Thyroid gland (tissue), 4 donors: ENCODE measurements at regions not wholly inside any gene's neighbourhood (a gene's known extent, or its start where the extent isn't known, plus 50 kb on each side); places are given as distances from the start of the nearest gene placed in this dataset.

Experiments used
- DNase-seq, 2 donors: peaks; one replicate each; pipeline ENCODE4 v3.0.0-alpha.2; 2019
- H3K27ac ChIP-seq, 3 donors: fragments of 200-600 bp; sonication (generic); 1 replicate in 2 of 3; 2 replicates in 1 of 3; pipeline ENCODE4 v1.5.1; 2016 to 2019; ENCODE audit warnings: mild to moderate bottlenecking in 1 of 3, moderate library complexity in 1 of 3
- H3K27me3 ChIP-seq: fragments of 200-600 bp; sonication (generic); one replicate; pipeline ENCODE4 v1.5.1; 2019
- H3K36me3 ChIP-seq, 2 donors: fragments of 200-600 bp; sonication (generic); one replicate each; pipeline ENCODE4 v1.5.1; 2016 to 2019
- H3K4me1 ChIP-seq, 2 donors: fragments of 200-600 bp; sonication (generic); one replicate each; pipeline ENCODE4 v1.5.1; 2017 to 2019
- H3K4me3 ChIP-seq, 3 donors: fragments of 200-600 bp; sonication (generic); replicated peaks in 1 of 3; 1 replicate in 2 of 3; 2 replicates in 1 of 3; pipeline ENCODE4 v1.5.1; 2016; ENCODE audit warnings: mild to moderate bottlenecking in 1 of 3
- H3K9me3 ChIP-seq: fragments of 200-600 bp; sonication (generic); one replicate; pipeline ENCODE4 v1.5.1; 2017
- POLR2A ChIP-seq, 2 donors: fragments of 450-650 bp; IDR thresholded peaks; one replicate each; pipeline ENCODE4 v1.6.1; 2017; ENCODE audit warnings: antibody characterized with exemption in 2 of 2, mild to moderate bottlenecking in 2 of 2, moderate library complexity in 1 of 2
- WGBS, 2 donors: methylation state at CpG; one replicate each; pipeline ENCODE4 v1.1.5; 2017; 5-methylcytosine and 5-hydroxymethylcytosine counted together
- intact Hi-C: fragments of 100-400 bp; cut with DNase I; formaldehyde crosslinking; loops from one replicate; pipeline ENCODE4 v1.15.1; 2023
- TF ChIP-seq, protein P1 (sequence below), 6 experiments: fragments of 200-600 bp in 3 of 6; fragments of 450-650 bp in 3 of 6; sonication (generic) in 3 of 6; IDR thresholded peaks; one replicate each; pipeline ENCODE4 v1.5.1; 2016 to 2019; ENCODE audit warnings: antibody characterized with exemption in 6 of 6, mild to moderate bottlenecking in 2 of 6, inconsistent platforms in 1 of 6, moderate library complexity in 1 of 6

DNA sequence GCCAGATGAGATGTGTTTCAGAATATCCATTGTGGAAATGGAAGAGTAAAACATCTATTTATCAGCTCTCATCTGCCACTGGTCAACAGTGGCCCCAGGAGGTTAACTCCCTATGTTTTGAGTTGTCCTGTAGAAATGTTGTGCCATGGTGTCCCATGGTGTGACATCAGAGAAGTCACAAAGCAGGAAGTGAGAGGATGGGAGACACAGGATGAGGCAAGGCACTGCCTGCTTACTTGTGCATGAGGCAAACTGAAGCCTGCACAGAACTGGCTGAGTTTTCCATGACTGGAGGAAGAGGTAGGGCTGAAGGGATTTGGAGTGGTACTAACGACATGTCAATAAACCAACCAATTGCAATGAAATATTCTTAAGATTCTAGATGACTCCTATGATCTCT, 131.5 kb upstream of the ZNF644 start:
- DNase-seq, result no peak
- Histone ChIP-seq H3K27ac (no peak overlapping the region), H3K4me1 (peaks cover 9 to 11% of the 10 kb centered on the region in 2 donors), H3K27me3 (no peaks in the 10 kb centered on the region), H3K36me3 (no peaks in the 10 kb centered on the region), H3K9me3 (no peaks in the 10 kb centered on the region), H3K4me3 (no peak overlapping the region)
- WGBS, 2 donors, result 93 to 94% methylated on average over 1 of the region's 1 CpG
- TF ChIP-seq POLR2A (IDR thresholded peaks at IDR 0.05), result no peak
- TF ChIP-seq, protein P1, sequence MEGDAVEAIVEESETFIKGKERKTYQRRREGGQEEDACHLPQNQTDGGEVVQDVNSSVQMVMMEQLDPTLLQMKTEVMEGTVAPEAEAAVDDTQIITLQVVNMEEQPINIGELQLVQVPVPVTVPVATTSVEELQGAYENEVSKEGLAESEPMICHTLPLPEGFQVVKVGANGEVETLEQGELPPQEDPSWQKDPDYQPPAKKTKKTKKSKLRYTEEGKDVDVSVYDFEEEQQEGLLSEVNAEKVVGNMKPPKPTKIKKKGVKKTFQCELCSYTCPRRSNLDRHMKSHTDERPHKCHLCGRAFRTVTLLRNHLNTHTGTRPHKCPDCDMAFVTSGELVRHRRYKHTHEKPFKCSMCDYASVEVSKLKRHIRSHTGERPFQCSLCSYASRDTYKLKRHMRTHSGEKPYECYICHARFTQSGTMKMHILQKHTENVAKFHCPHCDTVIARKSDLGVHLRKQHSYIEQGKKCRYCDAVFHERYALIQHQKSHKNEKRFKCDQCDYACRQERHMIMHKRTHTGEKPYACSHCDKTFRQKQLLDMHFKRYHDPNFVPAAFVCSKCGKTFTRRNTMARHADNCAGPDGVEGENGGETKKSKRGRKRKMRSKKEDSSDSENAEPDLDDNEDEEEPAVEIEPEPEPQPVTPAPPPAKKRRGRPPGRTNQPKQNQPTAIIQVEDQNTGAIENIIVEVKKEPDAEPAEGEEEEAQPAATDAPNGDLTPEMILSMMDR (IDR thresholded peaks at IDR 0.05), result no peak
- intact Hi-C loops, result no loop called here

DNA sequence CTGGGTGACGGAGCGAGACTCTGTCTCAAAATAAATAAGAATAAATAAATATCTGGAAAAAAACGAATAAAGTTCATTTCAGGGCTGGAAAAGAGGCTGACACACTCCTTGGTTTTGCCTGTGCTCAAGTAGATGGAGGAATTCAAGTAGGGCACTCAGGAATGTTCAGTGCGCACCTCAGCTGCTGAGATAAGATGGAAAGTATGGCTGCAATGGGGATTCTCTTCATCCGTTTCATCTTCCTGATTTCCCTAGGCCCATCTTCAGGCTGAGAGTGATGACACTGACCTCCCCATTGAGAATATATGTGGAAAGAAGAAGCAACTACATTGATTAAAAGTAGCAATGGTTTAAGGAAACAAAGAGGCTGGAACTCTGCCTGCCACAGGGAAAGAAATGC, 130.5 kb upstream of the ZNF644 start:
- no peaks in the 10 kb centered on the region for H3K9me3 ChIP-seq
- intact Hi-C loops, result no loop called here
- peaks cover 9 to 11% of the 10 kb centered on the region in 2 donors for H3K4me1 ChIP-seq
- no peaks in the 10 kb centered on the region for H3K36me3 ChIP-seq
- WGBS, 2 donors, result 42 to 56% methylated on average over 5 of the region's 5 CpGs
- peak; percentile 58 for DNase-seq
- TF ChIP-seq, protein P1 (IDR thresholded peaks at IDR 0.05), result no peak
- no peak for TF ChIP-seq POLR2A (IDR thresholded peaks at IDR 0.05)
- no peaks in the 10 kb centered on the region for H3K27me3 ChIP-seq
- H3K4me3 ChIP-seq, result no peak overlapping the region
- peak overlapping the region; percentile 18 to 59 (median 52) for H3K27ac ChIP-seq

- Histone ChIP-seq H3K4me1 (peaks cover 9 to 11% of the 10 kb centered on the region in 2 donors), H3K9me3 (no peaks in the 10 kb centered on the region), H3K4me3 (no peak overlapping the region), H3K27me3 (no peaks in the 10 kb centered on the region), H3K27ac (peak overlapping the region; percentile 52 to 62 (median 59)), H3K36me3 (no peaks in the 10 kb centered on the region)
- TF ChIP-seq POLR2A (IDR thresholded peaks at IDR 0.05), result no peak
- TF ChIP-seq, protein P1 (IDR thresholded peaks at IDR 0.05), result no peak
- 92 to 100% methylated on average over 1 of the region's 1 CpG for WGBS, 2 donors
- no peak for DNase-seq
- intact Hi-C loops, result no loop called here
Measured at GRCh38 chr1:91151702-91152101, 129.9 kb upstream of the ZNF644 start.

- H3K27me3 ChIP-seq, result no peaks in the 10 kb centered on the region
- TF ChIP-seq, protein P1 (IDR thresholded peaks at IDR 0.05), result peak in 3 of 6 experiments; percentile 30 to 54 (median 36)
- no peak for TF ChIP-seq POLR2A (IDR thresholded peaks at IDR 0.05)
- H3K4me1 ChIP-seq, result peaks cover 9 to 11% of the 10 kb centered on the region in 2 donors
- H3K36me3 ChIP-seq, result no peaks in the 10 kb centered on the region
- no peaks in the 10 kb centered on the region for H3K9me3 ChIP-seq
- 21 to 38% methylated on average over 3 of the region's 3 CpGs for WGBS, 2 donors
- H3K27ac ChIP-seq, result peak overlapping the region; percentile 21 to 65 (median 32)
- DNase-seq, result peak; percentile 71 to 81
- no peak overlapping the region for H3K4me3 ChIP-seq
- intact Hi-C loops, result no loop called here
Measured at GRCh38 chr1:91148641-91149069, 126.8 kb upstream of the ZNF644 start.

DNA sequence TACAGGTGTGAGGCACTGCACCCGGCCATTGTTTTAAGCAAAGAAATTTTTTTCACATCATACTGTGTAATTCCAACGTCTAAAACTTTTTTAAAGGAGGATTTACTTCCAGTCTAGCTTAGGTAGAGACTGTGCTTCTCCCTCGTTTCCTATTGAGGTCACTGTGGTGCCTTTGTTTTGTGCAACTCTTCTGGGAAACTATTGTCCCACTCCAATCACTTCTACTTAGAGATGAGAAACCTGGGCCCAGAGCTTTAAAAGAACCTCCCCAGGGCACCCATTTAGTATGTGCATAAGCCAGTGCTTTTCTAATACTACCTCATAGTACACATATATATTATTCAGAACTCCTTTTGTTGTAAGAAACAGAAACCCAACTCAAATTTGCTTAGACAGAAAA, 120.0 kb upstream of the ZNF644 start:
- Histone ChIP-seq H3K4me1 (no peaks in the 10 kb centered on the region), H3K27ac (no peak overlapping the region), H3K36me3 (no peaks in the 10 kb centered on the region), H3K9me3 (no peaks in the 10 kb centered on the region), H3K4me3 (no peak overlapping the region), H3K27me3 (no peaks in the 10 kb centered on the region)
- 64 to 66% methylated on average over 3 of the region's 3 CpGs for WGBS, 2 donors
- DNase-seq, result no peak
- TF ChIP-seq, protein P1 (IDR thresholded peaks at IDR 0.05), result no peak
- TF ChIP-seq POLR2A (IDR thresholded peaks at IDR 0.05), result no peak
- intact Hi-C loops, result no loop called here
